ENCODE measurements at regions not wholly inside any gene's neighbourhood (a gene's known extent, or its start where the extent isn't known, plus 50 kb on each side); places are given as distances from the start of the nearest gene placed in this dataset.
A peak's percentile ranks its signal among the peaks of the same experiment; 100 is the strongest.

GRCh38 chr10:4527281-4527970 lies 298.6 kb upstream of the AKR1E2 start:
- no peak overlapping the region for H3K4me3 Mint-ChIP-seq
- no peaks in the 10 kb centered on the region for H3K9me3 Mint-ChIP-seq
- no peak for ATAC-seq (replicated peaks)
- no peaks in the 10 kb centered on the region for H3K36me3 Mint-ChIP-seq (ENCODE audit: low read depth)
- no peaks in the 10 kb centered on the region for H3K4me1 Mint-ChIP-seq
- no peak overlapping the region for H3K27ac Mint-ChIP-seq
- no peaks in the 10 kb centered on the region for H3K27me3 Mint-ChIP-seq

GRCh38 chr10:4526311-4526731 lies 299.7 kb upstream of the AKR1E2 start:
- no peaks in the 10 kb centered on the region for H3K4me1 Mint-ChIP-seq
- H3K27ac Mint-ChIP-seq = no peak overlapping the region
- H3K36me3 Mint-ChIP-seq (ENCODE audit: low read depth) = no peaks in the 10 kb centered on the region
- ATAC-seq (replicated peaks) = no peak
- H3K4me3 Mint-ChIP-seq = no peak overlapping the region
- no peaks in the 10 kb centered on the region for H3K9me3 Mint-ChIP-seq
- H3K27me3 Mint-ChIP-seq = no peaks in the 10 kb centered on the region

- Mint-ChIP-seq H3K4me1 (no peaks in the 10 kb centered on the region), H3K36me3 (ENCODE audit: low read depth) (no peaks in the 10 kb centered on the region), H3K27me3 (no peaks in the 10 kb centered on the region), H3K4me3 (no peak overlapping the region), H3K9me3 (no peaks in the 10 kb centered on the region), H3K27ac (no peak overlapping the region)
- ATAC-seq (replicated peaks) = no peak
Observed at GRCh38 chr10:4525103-4525502, 300.9 kb upstream of the AKR1E2 start.

DNA sequence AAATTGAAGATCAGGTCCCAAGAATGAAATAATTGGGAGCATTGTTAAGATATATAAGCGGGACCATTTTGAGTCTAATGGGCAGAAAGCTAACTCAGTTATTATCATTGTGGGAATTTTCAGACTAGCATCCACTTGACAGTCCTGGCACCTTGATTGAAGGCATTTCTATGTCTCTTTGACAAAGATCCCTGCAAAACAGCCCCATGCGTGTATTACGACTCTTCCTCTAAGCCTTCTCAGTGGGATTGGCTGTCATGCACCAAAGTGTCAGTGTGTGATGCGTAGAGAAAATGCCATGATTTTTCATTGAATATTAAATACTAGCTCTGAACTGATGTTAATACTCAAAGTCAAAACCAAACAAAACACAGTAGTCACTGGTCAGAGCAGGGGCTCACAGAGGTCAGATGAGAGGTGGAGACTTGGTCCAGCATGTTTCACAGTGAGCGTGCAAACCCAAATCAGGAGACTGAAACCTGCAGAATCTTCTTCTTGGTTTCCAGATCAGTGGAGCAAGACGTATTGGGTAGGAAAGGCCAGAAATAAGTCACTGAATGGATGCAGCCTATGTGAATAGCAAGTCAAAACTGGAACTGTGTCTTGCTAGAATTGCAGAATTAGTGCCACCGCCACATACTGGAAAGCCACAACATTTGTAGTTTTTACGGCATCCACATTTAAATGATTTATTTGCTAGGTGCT lies 303.6 kb upstream of the AKR1E2 start:
- Mint-ChIP-seq H3K36me3 (ENCODE audit: low read depth) (no peaks in the 10 kb centered on the region), H3K9me3 (peaks cover 3% of the 10 kb centered on the region), H3K4me1 (no peaks in the 10 kb centered on the region), H3K4me3 (no peak overlapping the region), H3K27me3 (no peaks in the 10 kb centered on the region), H3K27ac (no peak overlapping the region)
- ATAC-seq (replicated peaks) = no peak

- H3K4me1 Mint-ChIP-seq = no peaks in the 10 kb centered on the region
- no peaks in the 10 kb centered on the region for H3K36me3 Mint-ChIP-seq (ENCODE audit: low read depth)
- no peak for ATAC-seq (replicated peaks)
- no peak overlapping the region for H3K4me3 Mint-ChIP-seq
- H3K27ac Mint-ChIP-seq = no peak overlapping the region
- H3K9me3 Mint-ChIP-seq = peaks cover 3% of the 10 kb centered on the region
- peaks cover 3% of the 10 kb centered on the region for H3K27me3 Mint-ChIP-seq
Observed at GRCh38 chr10:4519658-4520402, 306.2 kb upstream of the AKR1E2 start.

DNA sequence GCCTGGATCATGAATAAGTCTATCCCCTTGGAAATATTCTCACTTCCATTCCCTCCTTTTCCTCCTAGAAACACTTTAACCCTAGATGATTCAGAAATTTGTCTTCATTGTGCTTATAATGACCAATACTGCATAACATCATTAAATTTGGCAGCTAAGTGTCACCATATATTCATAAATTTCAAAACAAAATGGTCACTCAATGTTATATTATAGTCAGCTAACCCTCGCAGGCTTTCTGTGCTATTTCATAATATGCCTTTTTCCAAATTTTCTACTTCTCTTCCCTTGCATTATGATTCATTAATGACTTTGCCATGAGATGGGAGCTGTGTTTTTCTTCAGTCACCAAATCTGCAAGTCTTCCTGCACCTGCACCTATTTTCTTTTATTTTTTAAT lies 308.3 kb upstream of the AKR1E2 start:
- no peak overlapping the region for H3K4me3 Mint-ChIP-seq
- no peaks in the 10 kb centered on the region for H3K36me3 Mint-ChIP-seq (ENCODE audit: low read depth)
- H3K9me3 Mint-ChIP-seq = peaks cover 3% of the 10 kb centered on the region
- H3K27ac Mint-ChIP-seq = no peak overlapping the region
- no peak for ATAC-seq (replicated peaks)
- H3K4me1 Mint-ChIP-seq = peaks cover 10% of the 10 kb centered on the region
- peaks cover 9% of the 10 kb centered on the region for H3K27me3 Mint-ChIP-seq

DNA sequence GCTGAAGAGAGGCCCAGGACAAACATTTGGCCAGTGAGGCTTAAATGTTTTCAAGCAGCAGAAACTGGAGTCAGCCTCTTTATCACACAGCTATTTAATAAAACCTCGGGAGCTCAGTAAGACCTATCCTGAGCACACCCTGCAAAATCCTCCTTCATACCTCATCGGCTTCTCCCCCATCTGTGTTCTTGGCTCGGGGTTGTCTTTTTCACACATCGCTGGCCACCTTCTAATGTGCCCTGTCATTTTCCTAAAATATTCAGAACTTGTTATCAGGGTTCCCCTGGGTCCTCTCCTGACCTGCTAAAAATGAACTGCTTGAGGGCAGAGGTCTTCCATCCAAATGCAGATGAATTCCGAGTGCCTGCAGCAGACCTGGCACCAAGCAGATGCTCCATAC lies 310.3 kb upstream of the AKR1E2 start:
- Mint-ChIP-seq H3K9me3 (peaks cover 3% of the 10 kb centered on the region), H3K4me1 (peaks cover 10% of the 10 kb centered on the region), H3K4me3 (no peak overlapping the region), H3K27me3 (peaks cover 9% of the 10 kb centered on the region), H3K36me3 (ENCODE audit: low read depth) (no peaks in the 10 kb centered on the region), H3K27ac (no peak overlapping the region)
- no peak for ATAC-seq (replicated peaks)

GRCh38 chr10:4514445-4515108 lies 311.4 kb upstream of the AKR1E2 start:
- peak overlapping the region; percentile 26 for H3K27ac Mint-ChIP-seq
- H3K9me3 Mint-ChIP-seq = peaks cover 3% of the 10 kb centered on the region
- H3K36me3 Mint-ChIP-seq (ENCODE audit: low read depth) = no peaks in the 10 kb centered on the region
- H3K27me3 Mint-ChIP-seq = peaks cover 9% of the 10 kb centered on the region
- peaks cover 10% of the 10 kb centered on the region for H3K4me1 Mint-ChIP-seq
- peak overlapping the region; percentile 7 for H3K4me3 Mint-ChIP-seq
- no peak for ATAC-seq (replicated peaks)

DNA sequence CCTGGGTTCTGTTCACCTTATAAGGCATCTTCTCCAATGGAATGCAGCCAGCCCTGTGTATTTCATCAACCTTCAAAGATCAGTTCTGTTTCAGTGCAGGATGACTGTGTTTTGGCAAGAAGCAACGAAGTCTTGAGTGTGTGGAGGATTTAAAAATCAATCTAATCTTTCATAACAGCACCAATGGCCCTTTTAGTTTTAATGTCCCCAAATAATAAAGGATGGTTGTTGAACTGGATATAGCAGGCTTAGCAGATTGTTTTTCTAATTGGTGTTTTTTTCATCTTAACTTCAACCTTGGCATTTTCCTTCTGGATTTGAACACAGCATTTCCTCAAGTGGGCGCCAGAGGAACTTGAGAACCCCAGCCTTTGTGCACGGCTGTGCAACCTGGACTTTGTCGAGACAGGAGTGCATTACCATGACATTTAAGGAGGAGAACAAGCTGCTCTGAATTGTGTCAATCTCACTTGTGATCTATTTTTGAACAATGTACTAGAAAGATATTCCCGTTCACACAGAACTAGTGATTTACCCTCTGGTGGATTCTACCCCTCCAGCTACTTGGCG lies 313.3 kb upstream of the AKR1E2 start:
- Mint-ChIP-seq H3K4me3 (no peak overlapping the region), H3K9me3 (peaks cover 3% of the 10 kb centered on the region), H3K36me3 (ENCODE audit: low read depth) (no peaks in the 10 kb centered on the region), H3K27ac (no peak overlapping the region), H3K4me1 (peaks cover 10% of the 10 kb centered on the region), H3K27me3 (peaks cover 9% of the 10 kb centered on the region)
- no peak for ATAC-seq (replicated peaks)

GRCh38 chr10:4512196-4512595 lies 313.8 kb upstream of the AKR1E2 start:
- Mint-ChIP-seq H3K36me3 (ENCODE audit: low read depth) (no peaks in the 10 kb centered on the region), H3K9me3 (no peaks in the 10 kb centered on the region), H3K4me1 (peaks cover 10% of the 10 kb centered on the region), H3K27ac (no peak overlapping the region), H3K4me3 (no peak overlapping the region), H3K27me3 (peaks cover 9% of the 10 kb centered on the region)
- no peak for ATAC-seq (replicated peaks)

DNA sequence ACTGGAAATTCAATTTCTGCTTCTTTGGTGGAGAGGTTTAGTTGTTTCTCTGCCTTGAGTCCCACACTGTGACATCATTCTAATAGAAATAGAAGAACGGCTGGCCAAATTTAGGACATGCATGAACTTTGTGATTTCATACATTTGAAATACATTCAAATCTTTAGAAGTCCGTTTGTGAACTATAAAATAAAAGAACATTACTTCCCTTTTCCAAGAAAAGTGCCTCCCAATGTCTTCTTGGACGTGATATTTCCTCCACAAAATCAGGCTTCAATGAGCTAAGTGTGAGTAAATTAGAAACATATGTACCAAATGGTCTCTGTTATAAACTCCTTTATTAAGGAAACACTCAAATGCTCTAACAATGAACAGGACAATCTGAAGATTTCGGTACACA lies 314.5 kb upstream of the AKR1E2 start:
- Mint-ChIP-seq H3K27me3 (peaks cover 9% of the 10 kb centered on the region), H3K27ac (no peak overlapping the region), H3K9me3 (no peaks in the 10 kb centered on the region), H3K36me3 (ENCODE audit: low read depth) (no peaks in the 10 kb centered on the region), H3K4me3 (no peak overlapping the region), H3K4me1 (peaks cover 10% of the 10 kb centered on the region)
- no peak for ATAC-seq (replicated peaks)

GRCh38 chr10:4509405-4509804 lies 316.6 kb upstream of the AKR1E2 start:
- H3K36me3 Mint-ChIP-seq (ENCODE audit: low read depth) = no peaks in the 10 kb centered on the region
- peaks cover 5% of the 10 kb centered on the region for H3K27me3 Mint-ChIP-seq
- peaks cover 8% of the 10 kb centered on the region for H3K4me1 Mint-ChIP-seq
- no peaks in the 10 kb centered on the region for H3K9me3 Mint-ChIP-seq
- ATAC-seq (replicated peaks) = no peak
- no peak overlapping the region for H3K4me3 Mint-ChIP-seq
- no peak overlapping the region for H3K27ac Mint-ChIP-seq

GRCh38 chr10:4506095-4506494 lies 319.9 kb upstream of the AKR1E2 start:
- no peaks in the 10 kb centered on the region for H3K27me3 Mint-ChIP-seq
- H3K4me3 Mint-ChIP-seq = no peak overlapping the region
- H3K4me1 Mint-ChIP-seq = no peaks in the 10 kb centered on the region
- no peaks in the 10 kb centered on the region for H3K36me3 Mint-ChIP-seq (ENCODE audit: low read depth)
- H3K9me3 Mint-ChIP-seq = no peaks in the 10 kb centered on the region
- ATAC-seq (replicated peaks) = no peak
- no peak overlapping the region for H3K27ac Mint-ChIP-seq

DNA sequence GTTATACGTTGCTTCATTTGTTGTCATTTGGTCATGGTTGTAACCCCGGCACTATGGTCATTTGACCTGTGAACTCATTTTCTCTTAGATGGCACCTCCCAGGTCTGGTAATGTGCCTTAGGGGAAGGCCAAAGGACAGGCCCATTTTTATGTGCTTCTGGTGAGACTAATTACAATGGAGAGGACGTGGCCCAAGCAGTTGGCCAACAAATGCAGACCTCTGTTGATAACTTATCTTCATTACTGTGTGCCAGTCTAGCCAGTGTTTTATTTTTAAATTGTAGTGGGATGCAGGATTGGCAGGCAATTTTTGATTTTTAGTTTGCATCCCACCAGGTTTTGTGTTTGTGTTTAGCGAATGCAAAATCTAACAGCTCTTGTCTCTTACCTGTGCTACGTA lies 321.5 kb upstream of the AKR1E2 start:
- Mint-ChIP-seq H3K36me3 (ENCODE audit: low read depth) (no peaks in the 10 kb centered on the region), H3K4me1 (no peaks in the 10 kb centered on the region), H3K4me3 (no peak overlapping the region), H3K27me3 (no peaks in the 10 kb centered on the region), H3K27ac (no peak overlapping the region), H3K9me3 (no peaks in the 10 kb centered on the region)
- ATAC-seq (replicated peaks) = no peak

Measured in activated T-helper 17 cell treated with anti-CD3 and anti-CD28 coated beads, Interleukin-2, amount 50 U/mL, for 72 hours (primary cell).